MCF 10A (cell line): ENCODE measurements at regions not wholly inside any gene's neighbourhood (a gene's known extent, or its start where the extent isn't known, plus 50 kb on each side); places are given as distances from the start of the nearest gene placed in this dataset.

Experiments used
- BruUV-seq: library from RNA; stranded (reverse); fragments of 400-500 nt; replicated peaks from 2 replicates; lab custom pipeline; 2021; lab: Mats Ljungman, UMichigan
- CTCF ChIA-PET: fragments of 300-600 bp; sonication (Branson Sonifier 250); formaldehyde crosslinking; extraction: SDS; loops from one replicate; lab custom pipeline; 2021; ENCODE audit warnings: antibody characterized with exemption, inconsistent platforms; lab: Yijun Ruan, JAX
- POLR2A ChIA-PET: fragments of 300-600, 350-650 bp; sonication (Branson Sonifier 250); formaldehyde crosslinking; extraction: SDS; loops from one replicate; lab custom pipeline; 2020; ENCODE audit warnings: antibody characterized with exemption, inconsistent platforms; lab: Yijun Ruan, JAX
- DNase-seq: peaks from one replicate; pipeline ENCODE4 v3.0.0-alpha.2; 2018; ENCODE audit not compliant: unreplicated experiment
- H3K27ac Mint-ChIP-seq: one replicate; pipeline ENCODE4 v1.8.0; 2022; ENCODE audit warnings: mild to moderate bottlenecking, low read depth, mixed read lengths; ENCODE audit not compliant: unreplicated experiment
- H3K27me3 Mint-ChIP-seq: one replicate; pipeline ENCODE4 v1.8.0; 2022; ENCODE audit warnings: mixed read lengths; ENCODE audit not compliant: insufficient read depth, unreplicated experiment
- H3K36me3 Mint-ChIP-seq: one replicate; pipeline ENCODE4 v1.8.0; 2022; ENCODE audit warnings: mild to moderate bottlenecking, moderate library complexity, mixed read lengths; ENCODE audit not compliant: insufficient read depth, unreplicated experiment
- H3K4me1 Mint-ChIP-seq: one replicate; pipeline ENCODE4 v1.8.0; 2022; ENCODE audit warnings: mixed read lengths; ENCODE audit not compliant: insufficient read depth, unreplicated experiment
- H3K4me3 Mint-ChIP-seq: one replicate; pipeline ENCODE4 v1.8.0; 2022; ENCODE audit warnings: mild to moderate bottlenecking, moderate library complexity, mixed read lengths; ENCODE audit not compliant: unreplicated experiment
- H3K9me3 Mint-ChIP-seq: one replicate; pipeline ENCODE4 v1.8.0; 2022; ENCODE audit warnings: mixed read lengths; ENCODE audit not compliant: unreplicated experiment
- CTCF ChIP-seq: fragments of 200-600 bp; IDR thresholded peaks from one replicate; pipeline ENCODE4 v1.8.0; 2022; ENCODE audit warnings: antibody characterized with exemption, mild to moderate bottlenecking; ENCODE audit not compliant: unreplicated experiment
- intact Hi-C: fragments of 100-400 bp; cut with micrococcal nuclease; formaldehyde crosslinking; loops from 2 replicates; pipeline ENCODE4 v1.14.1; 2022

GRCh38 chr6:14995208-14995607, 250.7 kb upstream of the JARID2 start:
- Mint-ChIP-seq H3K4me1 (no peaks in the 10 kb centered on the region), H3K27me3 (no peaks in the 10 kb centered on the region), H3K36me3 (no peaks in the 10 kb centered on the region), H3K9me3 (no peaks in the 10 kb centered on the region), H3K27ac (no peak overlapping the region), H3K4me3 (no peak overlapping the region)
- POLR2A ChIA-PET, result no interaction called here
- CTCF ChIA-PET, result interaction anchor here (0.7 kb wide), 1 partner anchor 630 kb away, joined by 3 read pairs; no protein-coding TSS in a partner anchor
- intact Hi-C loops, result no loop called here
- TF ChIP-seq CTCF, result no peak
- no TSS peak for BruUV-seq
- DNase-seq, result no peak

- Mint-ChIP-seq H3K36me3 (no peaks in the 10 kb centered on the region), H3K4me1 (no peaks in the 10 kb centered on the region), H3K27me3 (no peaks in the 10 kb centered on the region), H3K9me3 (no peaks in the 10 kb centered on the region), H3K27ac (no peak overlapping the region), H3K4me3 (no peak overlapping the region)
- ChIA-PET CTCF (no interaction called here), POLR2A (no interaction called here)
- intact Hi-C loops, result no loop called here
- no TSS peak for BruUV-seq
- TF ChIP-seq CTCF, result no peak
- DNase-seq, result no peak
Observed at GRCh38 chr6:14995966-14996602, 249.8 kb upstream of the JARID2 start.

GRCh38 chr6:14996892-14997291, 249.0 kb upstream of the JARID2 start:
- DNase-seq, result no peak
- intact Hi-C loops, result no loop called here
- H3K4me3 Mint-ChIP-seq, result no peak overlapping the region
- BruUV-seq, result no TSS peak
- CTCF ChIA-PET, result no interaction called here
- no peaks in the 10 kb centered on the region for H3K9me3 Mint-ChIP-seq
- no peak overlapping the region for H3K27ac Mint-ChIP-seq
- no peak for TF ChIP-seq CTCF
- H3K27me3 Mint-ChIP-seq, result no peaks in the 10 kb centered on the region
- POLR2A ChIA-PET, result no interaction called here
- no peaks in the 10 kb centered on the region for H3K4me1 Mint-ChIP-seq
- no peaks in the 10 kb centered on the region for H3K36me3 Mint-ChIP-seq

DNA sequence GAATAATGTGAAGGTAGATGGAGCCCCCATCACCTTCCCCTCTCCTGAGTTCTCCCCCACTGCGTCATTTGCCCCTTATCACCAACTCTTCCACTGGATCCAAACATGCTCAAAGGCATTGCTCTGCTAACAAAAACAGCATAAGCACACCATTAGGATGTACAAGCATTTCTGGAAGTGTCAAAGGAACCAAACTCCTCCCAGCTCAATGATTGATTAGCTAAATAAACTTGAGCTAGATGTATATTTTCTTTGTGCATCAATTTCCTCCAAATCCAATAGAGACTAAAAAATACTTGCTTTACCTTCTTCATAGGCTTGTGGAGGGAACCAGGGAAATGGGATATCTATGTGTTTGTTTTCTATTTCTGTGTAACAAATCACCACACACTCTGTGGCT, 248.4 kb upstream of the JARID2 start:
- no peak for TF ChIP-seq CTCF
- Mint-ChIP-seq H3K27me3 (no peaks in the 10 kb centered on the region), H3K27ac (no peak overlapping the region), H3K4me1 (no peaks in the 10 kb centered on the region), H3K4me3 (no peak overlapping the region), H3K9me3 (no peaks in the 10 kb centered on the region), H3K36me3 (no peaks in the 10 kb centered on the region)
- intact Hi-C loops, result no loop called here
- CTCF ChIA-PET, result interaction anchor here (0.7 kb wide), 1 partner anchor 49 kb away, joined by 3 read pairs; no protein-coding TSS in a partner anchor
- BruUV-seq, result no TSS peak
- DNase-seq, result no peak
- POLR2A ChIA-PET, result no interaction called here
